ENCODE measurements at regions not wholly inside any gene's neighbourhood (a gene's known extent, or its start where the extent isn't known, plus 50 kb on each side); places are given as distances from the start of the nearest gene placed in this dataset.

GRCh38 chr20:7656687-7657467 is 283.4 kb downstream of the HAO1 start:
- no peak overlapping the region for H3K27ac ChIP-seq
- TF ChIP-seq CTCF (conservative IDR thresholded peaks at IDR 0.05) = no peak

- no peak overlapping the region for H3K27ac ChIP-seq
- TF ChIP-seq CTCF (conservative IDR thresholded peaks at IDR 0.05) = no peak
Observed at GRCh38 chr20:7657569-7657968, 282.7 kb downstream of the HAO1 start.

DNA sequence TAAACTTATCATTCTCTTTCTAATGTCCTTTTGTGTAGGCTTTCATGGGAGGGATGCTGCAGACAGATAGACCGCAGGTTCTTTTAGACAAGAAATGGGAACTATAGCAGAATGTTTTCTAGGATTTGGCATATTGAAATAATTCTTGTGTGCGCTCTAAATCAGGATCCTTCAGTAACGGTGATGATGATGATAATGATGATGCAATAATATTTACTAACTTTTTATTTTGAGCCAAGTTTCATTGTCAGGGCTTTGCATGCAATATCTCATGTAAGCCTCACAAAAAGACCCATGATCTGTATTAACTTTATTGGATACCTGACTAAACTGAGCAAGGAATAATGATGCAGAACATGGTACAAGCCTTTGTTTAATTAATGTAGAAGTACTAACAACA is 280.1 kb downstream of the HAO1 start:
- H3K27ac ChIP-seq = no peak overlapping the region
- no peak for TF ChIP-seq CTCF (conservative IDR thresholded peaks at IDR 0.05)

GRCh38 chr20:7665376-7665775 is 274.9 kb downstream of the HAO1 start:
- H3K27ac ChIP-seq = no peak overlapping the region

DNA sequence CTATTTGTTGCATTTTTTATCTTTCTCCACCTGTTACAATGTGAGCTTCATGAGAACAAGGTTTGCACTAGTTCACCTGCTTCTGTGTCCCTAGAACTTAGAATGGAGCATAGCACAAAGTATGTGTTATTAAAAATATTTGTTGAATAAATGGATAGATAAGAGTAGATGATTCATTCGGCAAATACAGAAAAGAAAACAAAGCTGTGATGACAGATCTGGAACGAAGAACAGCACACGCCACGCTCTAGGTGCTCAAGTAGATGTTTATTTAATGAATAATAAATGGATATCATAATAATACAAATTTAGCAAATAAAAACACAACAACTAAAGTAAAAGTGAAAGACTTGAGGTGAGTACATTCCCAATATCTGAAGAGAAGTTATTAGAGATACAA is 273.1 kb downstream of the HAO1 start:
- H3K27ac ChIP-seq = no peak overlapping the region
- TF ChIP-seq CTCF (conservative IDR thresholded peaks at IDR 0.05) = no peak

More at GRCh38 chr20:7665376-7665775, 274.9 kb downstream of the HAO1 start:
- TF ChIP-seq CTCF (conservative IDR thresholded peaks at IDR 0.05) = no peak

DNA sequence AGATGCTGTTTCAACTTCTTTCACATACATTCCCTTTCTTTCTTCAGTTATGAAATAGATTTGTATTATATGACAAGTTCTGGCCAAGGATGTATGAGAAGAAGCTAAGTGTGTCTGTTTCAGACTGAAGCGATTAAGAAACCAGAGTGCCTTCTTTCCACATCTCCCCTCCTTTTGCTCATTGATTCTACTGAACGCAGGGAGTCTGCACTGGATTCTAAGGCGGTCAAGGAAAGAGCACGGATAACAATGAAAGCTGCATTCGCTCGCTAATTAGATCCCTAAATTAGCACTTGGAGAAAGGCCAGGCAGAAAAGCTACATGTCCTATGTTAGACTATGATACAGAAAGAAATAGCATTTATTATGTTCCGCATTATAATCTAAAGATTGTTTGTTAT is 267.7 kb downstream of the HAO1 start:
- H3K27ac ChIP-seq = no peak overlapping the region
- TF ChIP-seq CTCF (conservative IDR thresholded peaks at IDR 0.05) = no peak

DNA sequence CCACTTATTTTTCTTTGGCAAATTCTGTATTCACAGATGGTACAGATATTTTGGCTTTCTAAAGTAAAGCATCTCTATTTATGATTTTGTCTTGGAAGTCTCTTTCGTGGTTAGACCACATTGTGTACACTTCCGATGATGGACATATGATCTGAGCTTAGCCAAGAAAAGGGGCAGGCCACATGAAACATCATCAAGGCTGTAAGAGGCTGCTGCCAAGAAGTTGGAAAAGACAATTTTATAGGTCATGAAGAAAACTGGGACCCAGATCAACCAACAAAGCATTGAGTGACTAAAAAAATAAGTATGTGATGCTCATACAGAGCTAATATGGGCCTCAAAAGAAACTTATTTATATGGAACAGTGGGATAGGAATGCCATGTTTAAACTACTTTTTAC is 266.4 kb downstream of the HAO1 start:
- no peak overlapping the region for H3K27ac ChIP-seq
- no peak for TF ChIP-seq CTCF (conservative IDR thresholded peaks at IDR 0.05)
